ENCODE measurements at regions not wholly inside any gene's neighbourhood (a gene's known extent, or its start where the extent isn't known, plus 50 kb on each side); places are given as distances from the start of the nearest gene placed in this dataset.

GRCh38 chr3:72473156-72473555, 375.1 kb downstream of the SHQ1 start:
- no peaks in the 10 kb centered on the region for H3K4me1 Mint-ChIP-seq
- H3K27ac ChIP-seq (ENCODE audit: low read depth, low read length), result no peak overlapping the region
- H3K4me3 ChIP-seq (ENCODE audit: low read length), result no peak overlapping the region
- H3K9ac ChIP-seq (ENCODE audit: extremely low read depth, low read length, poor library complexity, severe bottlenecking), result no peak overlapping the region
- H3K36me3 ChIP-seq (ENCODE audit: control insufficient read depth, insufficient read depth, low read length), result no peaks in the 10 kb centered on the region
- no peaks in the 10 kb centered on the region for H3K36me3 Mint-ChIP-seq (ENCODE audit: low read depth)
- H3K27me3 Mint-ChIP-seq (ENCODE audit: insufficient read depth), result peaks cover 1% of the 10 kb centered on the region
- DNase-seq, result no peak
- TF ChIP-seq CTCF (conservative IDR thresholded peaks at IDR 0.05), result no peak
- WGBS, 2 experiments (ENCODE audit: insufficient coverage in 1 of 2, insufficient read length in 1 of 2), result 70% methylated on average over 2 to 5 of the region's 5 CpGs
- H3K27ac Mint-ChIP-seq, result no peak overlapping the region
- H3K9me3 Mint-ChIP-seq, result no peaks in the 10 kb centered on the region
- no peaks in the 10 kb centered on the region for H3K4me1 ChIP-seq (ENCODE audit: control insufficient read depth, insufficient read depth, low read length)
- no peaks in the 10 kb centered on the region for H3K27me3 ChIP-seq (ENCODE audit: control insufficient read depth, insufficient read depth, low read length, poor library complexity, severe bottlenecking)
- no peaks in the 10 kb centered on the region for H3K9me3 ChIP-seq (ENCODE audit: control insufficient read depth, low read length)
- no peak overlapping the region for H3K4me3 Mint-ChIP-seq

GRCh38 chr3:72470904-72471417, 377.3 kb downstream of the SHQ1 start:
- peaks cover 6% of the 10 kb centered on the region for H3K27me3 Mint-ChIP-seq (ENCODE audit: insufficient read depth)
- Histone ChIP-seq H3K9me3 (ENCODE audit: control insufficient read depth, low read length) (no peaks in the 10 kb centered on the region), H3K36me3 (ENCODE audit: control insufficient read depth, insufficient read depth, low read length) (no peaks in the 10 kb centered on the region), H3K4me1 (ENCODE audit: control insufficient read depth, insufficient read depth, low read length) (no peaks in the 10 kb centered on the region), H3K9ac (ENCODE audit: extremely low read depth, low read length, poor library complexity, severe bottlenecking) (no peak overlapping the region), H3K27me3 (ENCODE audit: control insufficient read depth, insufficient read depth, low read length, poor library complexity, severe bottlenecking) (peaks cover 1% of the 10 kb centered on the region), H3K4me3 (ENCODE audit: low read length) (no peak overlapping the region), H3K27ac (ENCODE audit: low read depth, low read length) (no peak overlapping the region)
- 84 to 91% methylated on average over 3 to 4 of the region's 5 CpGs for WGBS, 2 experiments (ENCODE audit: insufficient coverage in 1 of 2, insufficient read length in 1 of 2)
- H3K4me3 Mint-ChIP-seq, result no peak overlapping the region
- DNase-seq, result no peak
- TF ChIP-seq CTCF (conservative IDR thresholded peaks at IDR 0.05), result no peak
- H3K27ac Mint-ChIP-seq, result no peak overlapping the region
- no peaks in the 10 kb centered on the region for H3K36me3 Mint-ChIP-seq (ENCODE audit: low read depth)
- no peaks in the 10 kb centered on the region for H3K4me1 Mint-ChIP-seq
- H3K9me3 Mint-ChIP-seq, result no peaks in the 10 kb centered on the region

GRCh38 chr3:72465853-72466252, 382.4 kb downstream of the SHQ1 start:
- no peak overlapping the region for H3K27ac ChIP-seq (ENCODE audit: low read depth, low read length)
- 80 to 83% methylated on average over 2 of the region's 2 CpGs for WGBS, 2 experiments (ENCODE audit: insufficient coverage in 1 of 2, insufficient read length in 1 of 2)
- no peaks in the 10 kb centered on the region for H3K9me3 ChIP-seq (ENCODE audit: control insufficient read depth, low read length)
- no peak overlapping the region for H3K4me3 Mint-ChIP-seq
- DNase-seq, result no peak
- no peaks in the 10 kb centered on the region for H3K4me1 ChIP-seq (ENCODE audit: control insufficient read depth, insufficient read depth, low read length)
- H3K27me3 Mint-ChIP-seq (ENCODE audit: insufficient read depth), result peaks cover 17% of the 10 kb centered on the region
- H3K4me3 ChIP-seq (ENCODE audit: low read length), result no peak overlapping the region
- no peaks in the 10 kb centered on the region for H3K4me1 Mint-ChIP-seq
- H3K36me3 ChIP-seq (ENCODE audit: control insufficient read depth, insufficient read depth, low read length), result no peaks in the 10 kb centered on the region
- no peak overlapping the region for H3K27ac Mint-ChIP-seq
- no peak for TF ChIP-seq CTCF (conservative IDR thresholded peaks at IDR 0.05)
- H3K36me3 Mint-ChIP-seq (ENCODE audit: low read depth), result no peaks in the 10 kb centered on the region
- H3K9me3 Mint-ChIP-seq, result no peaks in the 10 kb centered on the region
- peaks cover 12% of the 10 kb centered on the region for H3K27me3 ChIP-seq (ENCODE audit: control insufficient read depth, insufficient read depth, low read length, poor library complexity, severe bottlenecking)
- H3K9ac ChIP-seq (ENCODE audit: extremely low read depth, low read length, poor library complexity, severe bottlenecking), result no peak overlapping the region
